ENCODE measurements at regions not wholly inside any gene's neighbourhood (a gene's known extent, or its start where the extent isn't known, plus 50 kb on each side); places are given as distances from the start of the nearest gene placed in this dataset.

DNA sequence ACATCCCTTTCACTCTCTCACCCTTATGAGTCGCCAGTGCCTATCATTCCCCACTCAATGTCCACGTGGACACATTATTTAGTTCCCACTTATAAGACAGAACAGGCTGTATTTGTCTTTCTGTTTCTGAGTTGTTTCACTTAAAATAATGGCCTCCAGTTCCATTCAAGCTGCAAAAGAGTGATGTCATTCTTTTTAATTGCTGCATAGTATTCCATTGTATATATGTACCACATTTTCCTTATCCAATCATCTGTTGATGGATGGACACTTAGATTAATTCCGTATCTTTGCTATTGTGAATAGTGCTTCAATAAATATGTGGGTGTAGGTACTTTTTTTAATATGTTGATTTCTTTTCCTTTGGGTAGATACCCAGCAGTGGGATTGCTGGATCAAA lies 79.1 kb downstream of the ZNF365 start:
- TF ChIP-seq, protein P1, sequence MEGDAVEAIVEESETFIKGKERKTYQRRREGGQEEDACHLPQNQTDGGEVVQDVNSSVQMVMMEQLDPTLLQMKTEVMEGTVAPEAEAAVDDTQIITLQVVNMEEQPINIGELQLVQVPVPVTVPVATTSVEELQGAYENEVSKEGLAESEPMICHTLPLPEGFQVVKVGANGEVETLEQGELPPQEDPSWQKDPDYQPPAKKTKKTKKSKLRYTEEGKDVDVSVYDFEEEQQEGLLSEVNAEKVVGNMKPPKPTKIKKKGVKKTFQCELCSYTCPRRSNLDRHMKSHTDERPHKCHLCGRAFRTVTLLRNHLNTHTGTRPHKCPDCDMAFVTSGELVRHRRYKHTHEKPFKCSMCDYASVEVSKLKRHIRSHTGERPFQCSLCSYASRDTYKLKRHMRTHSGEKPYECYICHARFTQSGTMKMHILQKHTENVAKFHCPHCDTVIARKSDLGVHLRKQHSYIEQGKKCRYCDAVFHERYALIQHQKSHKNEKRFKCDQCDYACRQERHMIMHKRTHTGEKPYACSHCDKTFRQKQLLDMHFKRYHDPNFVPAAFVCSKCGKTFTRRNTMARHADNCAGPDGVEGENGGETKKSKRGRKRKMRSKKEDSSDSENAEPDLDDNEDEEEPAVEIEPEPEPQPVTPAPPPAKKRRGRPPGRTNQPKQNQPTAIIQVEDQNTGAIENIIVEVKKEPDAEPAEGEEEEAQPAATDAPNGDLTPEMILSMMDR (IDR thresholded peaks at IDR 0.05 in 8 of 11, conservative IDR thresholded peaks at IDR 0.05 in 3 of 11), result no peak
- TF ChIP-seq POLR2AphosphoS5 (IDR thresholded peaks at IDR 0.05) (no peak), POLR2A (IDR thresholded peaks at IDR 0.05) (no peak)

Measured in spleen (tissue), 7 donors.